ENCODE measurements at regions not wholly inside any gene's neighbourhood (a gene's known extent, or its start where the extent isn't known, plus 50 kb on each side); places are given as distances from the start of the nearest gene placed in this dataset.
"Not testable (repeated sequence)": the region's sequence is repeated elsewhere in the genome, so short reads cannot be mapped to it uniquely, and the experiment has no call there.

GRCh38 chr2:168300460-168300859, 53.1 kb upstream of the STK39 start:
- no peak for DNase-seq (ENCODE audit: low read depth in 4 of 4, low spot score in 2 of 4)

GRCh38 chr2:168304024-168304681, 56.8 kb upstream of the STK39 start:
- DNase-seq (ENCODE audit: low read depth in 4 of 4, low spot score in 2 of 4): no peak

- DNase-seq (ENCODE audit: low read depth in 4 of 4, low spot score in 2 of 4): no peak
Observed at GRCh38 chr2:168307379-168307778, 60.0 kb upstream of the STK39 start.

GRCh38 chr2:168310580-168310979, 63.2 kb upstream of the STK39 start:
- DNase-seq (ENCODE audit: low read depth in 4 of 4, low spot score in 2 of 4): no peak

GRCh38 chr2:168311261-168311910, 64.0 kb upstream of the STK39 start:
- no peak for DNase-seq (ENCODE audit: low read depth in 4 of 4, low spot score in 2 of 4)

GRCh38 chr2:168312036-168312822, 64.8 kb upstream of the STK39 start:
- no peak for DNase-seq (ENCODE audit: low read depth in 4 of 4, low spot score in 2 of 4)

GRCh38 chr2:168314236-168314635, 66.8 kb upstream of the STK39 start:
- DNase-seq (ENCODE audit: low read depth in 4 of 4, low spot score in 2 of 4): no peak

- no peak for DNase-seq (ENCODE audit: low read depth in 4 of 4, low spot score in 2 of 4)
Observed at GRCh38 chr2:168315331-168316072, 68.1 kb upstream of the STK39 start.

GRCh38 chr2:168316073-168316440, 68.7 kb upstream of the STK39 start:
- DNase-seq (ENCODE audit: low read depth in 4 of 4, low spot score in 2 of 4): no peak

GRCh38 chr2:168317282-168317681, 69.9 kb upstream of the STK39 start:
- no peak for DNase-seq (ENCODE audit: low read depth in 4 of 4, low spot score in 2 of 4)

- DNase-seq (ENCODE audit: low read depth in 4 of 4, low spot score in 2 of 4): no peak
Observed at GRCh38 chr2:168320267-168320666, 72.9 kb upstream of the STK39 start.

- no peak for DNase-seq (ENCODE audit: low read depth in 4 of 4, low spot score in 2 of 4)
Observed at GRCh38 chr2:168322325-168323007, 75.1 kb upstream of the STK39 start.

GRCh38 chr2:168323529-168324021, 76.2 kb upstream of the STK39 start:
- DNase-seq (ENCODE audit: low read depth in 4 of 4, low spot score in 2 of 4): no peak

GRCh38 chr2:168326572-168326971, 79.2 kb upstream of the STK39 start:
- no peak for DNase-seq (ENCODE audit: low read depth in 4 of 4, low spot score in 2 of 4)

GRCh38 chr2:168327328-168327727, 79.9 kb upstream of the STK39 start:
- DNase-seq (ENCODE audit: low read depth in 4 of 4, low spot score in 2 of 4): no peak

GRCh38 chr2:168328421-168328820, 81.0 kb upstream of the STK39 start:
- DNase-seq (ENCODE audit: low read depth in 4 of 4, low spot score in 2 of 4): no peak

- DNase-seq (ENCODE audit: low read depth in 4 of 4, low spot score in 2 of 4): no peak
Observed at GRCh38 chr2:168330624-168331423, 83.4 kb upstream of the STK39 start.

GRCh38 chr2:168335254-168335653, 87.9 kb upstream of the STK39 start:
- DNase-seq (ENCODE audit: low read depth in 4 of 4, low spot score in 2 of 4): not testable (repeated sequence)

GRCh38 chr2:168336786-168337388, 89.5 kb upstream of the STK39 start:
- DNase-seq (ENCODE audit: low read depth in 4 of 4, low spot score in 2 of 4): no peak

Measured in left renal cortex interstitium (tissue), 4 donors.